ENCODE measurements at regions not wholly inside any gene's neighbourhood (a gene's known extent, or its start where the extent isn't known, plus 50 kb on each side); places are given as distances from the start of the nearest gene placed in this dataset.

DNA sequence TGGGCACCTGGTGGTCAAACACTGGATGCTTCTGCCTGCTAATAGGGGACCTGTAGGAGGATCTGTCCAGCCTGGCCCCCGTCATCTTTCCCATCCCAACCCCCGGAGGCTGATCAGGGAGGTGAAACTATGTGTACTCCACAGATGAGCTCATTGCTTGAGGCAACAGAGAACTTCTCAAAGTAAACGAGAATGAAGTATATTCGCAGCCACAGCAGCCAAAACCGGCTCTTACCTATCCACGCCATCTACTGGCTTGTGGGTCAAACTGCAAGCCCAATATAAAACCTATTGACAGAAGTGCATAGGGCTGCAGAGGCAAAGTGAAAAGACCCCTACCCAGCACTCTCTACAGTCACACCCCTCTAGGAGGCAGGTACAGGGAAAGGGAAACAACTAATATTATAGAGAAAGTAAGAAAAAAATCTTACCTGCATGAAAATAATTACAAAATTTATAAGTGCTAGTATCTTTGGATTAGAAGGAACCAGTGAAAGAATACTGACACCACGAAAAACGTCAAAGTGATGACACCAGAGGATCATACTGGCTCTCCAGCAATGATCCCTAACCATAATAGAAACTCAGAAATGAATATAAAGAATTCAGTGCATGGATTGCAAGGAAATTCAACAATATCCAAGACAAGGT, 973.5 kb downstream of the ANKRD7 start:
- no peak for TF ChIP-seq POLR2A (IDR thresholded peaks at IDR 0.05)
- TF ChIP-seq, protein P1, sequence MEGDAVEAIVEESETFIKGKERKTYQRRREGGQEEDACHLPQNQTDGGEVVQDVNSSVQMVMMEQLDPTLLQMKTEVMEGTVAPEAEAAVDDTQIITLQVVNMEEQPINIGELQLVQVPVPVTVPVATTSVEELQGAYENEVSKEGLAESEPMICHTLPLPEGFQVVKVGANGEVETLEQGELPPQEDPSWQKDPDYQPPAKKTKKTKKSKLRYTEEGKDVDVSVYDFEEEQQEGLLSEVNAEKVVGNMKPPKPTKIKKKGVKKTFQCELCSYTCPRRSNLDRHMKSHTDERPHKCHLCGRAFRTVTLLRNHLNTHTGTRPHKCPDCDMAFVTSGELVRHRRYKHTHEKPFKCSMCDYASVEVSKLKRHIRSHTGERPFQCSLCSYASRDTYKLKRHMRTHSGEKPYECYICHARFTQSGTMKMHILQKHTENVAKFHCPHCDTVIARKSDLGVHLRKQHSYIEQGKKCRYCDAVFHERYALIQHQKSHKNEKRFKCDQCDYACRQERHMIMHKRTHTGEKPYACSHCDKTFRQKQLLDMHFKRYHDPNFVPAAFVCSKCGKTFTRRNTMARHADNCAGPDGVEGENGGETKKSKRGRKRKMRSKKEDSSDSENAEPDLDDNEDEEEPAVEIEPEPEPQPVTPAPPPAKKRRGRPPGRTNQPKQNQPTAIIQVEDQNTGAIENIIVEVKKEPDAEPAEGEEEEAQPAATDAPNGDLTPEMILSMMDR (IDR thresholded peaks at IDR 0.05 in 4 of 5, conservative IDR thresholded peaks at IDR 0.05 in 1 of 5): peak in 1 of 5 experiments; percentile 26

Data from gastrocnemius medialis (tissue), 4 donors.